Hindlimb muscle (tissue), 1 donor: ENCODE measurements at regions not wholly inside any gene's neighbourhood (a gene's known extent, or its start where the extent isn't known, plus 50 kb on each side); places are given as distances from the start of the nearest gene placed in this dataset.

ENCODE experiments used
- DNase-seq: peaks from one replicate; pipeline ENCODE4 v3.0.0-alpha.2; 2013

- no peak for DNase-seq
Observed at GRCh38 chr2:19300961-19301360, 57.5 kb downstream of the OSR1 start.

GRCh38 chr2:19299522-19299921 is 58.9 kb downstream of the OSR1 start:
- no peak for DNase-seq

GRCh38 chr2:19299032-19299431 is 59.4 kb downstream of the OSR1 start:
- no peak for DNase-seq

GRCh38 chr2:19297716-19298115 is 60.7 kb downstream of the OSR1 start:
- DNase-seq, result no peak

- DNase-seq, result no peak
Observed at GRCh38 chr2:19295998-19296502, 62.4 kb downstream of the OSR1 start.

- DNase-seq, result no peak
Observed at GRCh38 chr2:19292007-19292406, 66.4 kb downstream of the OSR1 start.

GRCh38 chr2:19288291-19288690 is 70.1 kb downstream of the OSR1 start:
- no peak for DNase-seq

GRCh38 chr2:19287324-19287723 is 71.1 kb downstream of the OSR1 start:
- no peak for DNase-seq

- DNase-seq, result no peak
Observed at GRCh38 chr2:19282305-19282704, 76.1 kb downstream of the OSR1 start.

GRCh38 chr2:19274439-19274838 is 84.0 kb downstream of the OSR1 start:
- DNase-seq, result no peak

GRCh38 chr2:19272941-19273470 is 85.4 kb downstream of the OSR1 start:
- DNase-seq, result no peak

- no peak for DNase-seq
Observed at GRCh38 chr2:19272039-19272438, 86.4 kb downstream of the OSR1 start.

GRCh38 chr2:19264852-19265251 is 93.6 kb downstream of the OSR1 start:
- no peak for DNase-seq

- no peak for DNase-seq
Observed at GRCh38 chr2:19262150-19262549, 96.3 kb downstream of the OSR1 start.

- DNase-seq, result no peak
Observed at GRCh38 chr2:19261061-19261460, 97.4 kb downstream of the OSR1 start.

- DNase-seq, result no peak
Observed at GRCh38 chr2:19256121-19256601, 102.3 kb downstream of the OSR1 start.

GRCh38 chr2:19255481-19255880 is 102.9 kb downstream of the OSR1 start:
- DNase-seq, result no peak

GRCh38 chr2:19251554-19251953 is 106.9 kb downstream of the OSR1 start:
- DNase-seq, result no peak

GRCh38 chr2:19250906-19251305 is 107.5 kb downstream of the OSR1 start:
- no peak for DNase-seq

- DNase-seq, result no peak
Observed at GRCh38 chr2:19247186-19247585, 111.2 kb downstream of the OSR1 start.

GRCh38 chr2:19246496-19246895 is 111.9 kb downstream of the OSR1 start:
- DNase-seq, result no peak

GRCh38 chr2:19244460-19245363 is 113.7 kb downstream of the OSR1 start:
- DNase-seq, result no peak

- DNase-seq, result no peak
Observed at GRCh38 chr2:19238440-19239060, 119.9 kb downstream of the OSR1 start.

- no peak for DNase-seq
Observed at GRCh38 chr2:19235308-19235707, 123.1 kb downstream of the OSR1 start.
